Trophoblast cell (in vitro differentiated cells and primary cell): ENCODE measurements at regions not wholly inside any gene's neighbourhood (a gene's known extent, or its start where the extent isn't known, plus 50 kb on each side); places are given as distances from the start of the nearest gene placed in this dataset.

Experiments used
- DNase-seq, 2 donors: peaks; one replicate each; pipeline ENCODE4 v3.0.0-alpha.2; 2016
- H2AFZ ChIP-seq: 2 replicates; pipeline ENCODE4 v1.6.1; 2013; ENCODE audit warnings: low read length, moderate library complexity, mild to moderate bottlenecking; ENCODE audit not compliant: insufficient read depth, poor library complexity
- H2AK5ac ChIP-seq: 2 replicates; pipeline ENCODE4 v1.6.1; 2013; ENCODE audit warnings: mild to moderate bottlenecking, low read length
- H2BK120ac ChIP-seq: 2 replicates; pipeline ENCODE4 v1.6.1; 2013; ENCODE audit warnings: low read length, mild to moderate bottlenecking, moderate library complexity; ENCODE audit not compliant: insufficient read depth, poor library complexity
- H2BK12ac ChIP-seq: 2 replicates; pipeline ENCODE4 v1.6.1; 2013; ENCODE audit warnings: mild to moderate bottlenecking, low read length, moderate library complexity
- H2BK5ac ChIP-seq: 2 replicates; pipeline ENCODE4 v1.6.1; 2013; ENCODE audit warnings: low read length, low read depth, moderate library complexity, mild to moderate bottlenecking; ENCODE audit not compliant: poor library complexity
- H3K14ac ChIP-seq: 2 replicates; pipeline ENCODE4 v1.6.1; 2013; ENCODE audit warnings: mild to moderate bottlenecking, low read length
- H3K18ac ChIP-seq: 2 replicates; pipeline ENCODE4 v1.6.1; 2013; ENCODE audit warnings: mild to moderate bottlenecking, low read length
- H3K23ac ChIP-seq: 2 replicates; pipeline ENCODE4 v1.6.1; 2013; ENCODE audit warnings: low read length
- H3K27ac ChIP-seq: 2 replicates; pipeline ENCODE4 v1.5.1; 2013; ENCODE audit warnings: low read depth, mild to moderate bottlenecking, inconsistent platforms, low read length, moderate library complexity
- H3K27me3 ChIP-seq: 2 replicates; pipeline ENCODE4 v1.6.1; 2013; ENCODE audit warnings: inconsistent platforms, mild to moderate bottlenecking, low read length, moderate library complexity; ENCODE audit not compliant: insufficient read depth
- H3K36me3 ChIP-seq, 2 experiments: 1 replicate in 1 of 2; 2 replicates in 1 of 2; pipeline ENCODE4 v1.6.1; 2013; ENCODE audit warnings: low read length in 2 of 2, mild to moderate bottlenecking in 2 of 2, moderate library complexity in 1 of 2; ENCODE audit not compliant: insufficient read depth in 2 of 2, control insufficient read depth in 1 of 2
- H3K4ac ChIP-seq: 2 replicates; pipeline ENCODE4 v1.6.1; 2013; ENCODE audit warnings: low read depth, mild to moderate bottlenecking, low read length, moderate library complexity
- H3K4me1 ChIP-seq, 2 experiments: 1 replicate in 1 of 2; 2 replicates in 1 of 2; pipeline ENCODE4 v1.6.1; 2013; ENCODE audit warnings: low read length in 2 of 2, mild to moderate bottlenecking in 2 of 2, moderate library complexity in 1 of 2; ENCODE audit not compliant: insufficient read depth in 2 of 2, control insufficient read depth in 1 of 2
- H3K4me2 ChIP-seq: 2 replicates; pipeline ENCODE4 v1.6.1; 2013; ENCODE audit warnings: inconsistent platforms, mild to moderate bottlenecking, low read length, moderate library complexity
- H3K4me3 ChIP-seq: 2 replicates; pipeline ENCODE4 v1.5.1; 2013; ENCODE audit warnings: mild to moderate bottlenecking, low read depth, low read length, inconsistent platforms
- H3K79me1 ChIP-seq: one replicate; pipeline ENCODE4 v1.6.1; 2013; ENCODE audit warnings: low read length
- H3K79me2 ChIP-seq: 2 replicates; pipeline ENCODE4 v1.6.1; 2013; ENCODE audit warnings: low read length, mild to moderate bottlenecking; ENCODE audit not compliant: control insufficient read depth, insufficient read depth, poor library complexity
- H3K9ac ChIP-seq: 2 replicates; pipeline ENCODE4 v1.6.1; 2013; ENCODE audit warnings: mild to moderate bottlenecking, low read length
- H3K9me3 ChIP-seq: 2 replicates; pipeline ENCODE4 v1.6.1; 2013; ENCODE audit warnings: low read depth, mild to moderate bottlenecking, control low read depth, inconsistent platforms, low read length; ENCODE audit not compliant: insufficient read depth
- H4K12ac ChIP-seq: 2 replicates; pipeline ENCODE4 v1.6.1; 2013; ENCODE audit warnings: low read depth, mild to moderate bottlenecking, low read length, moderate library complexity
- H4K8ac ChIP-seq: 2 replicates; pipeline ENCODE4 v1.6.1; 2013; ENCODE audit warnings: low read depth, mild to moderate bottlenecking, low read length, moderate library complexity
- H4K91ac ChIP-seq: one replicate; pipeline ENCODE4 v1.6.1; 2013; ENCODE audit warnings: low read depth, mild to moderate bottlenecking, low read length, moderate library complexity
- WGBS: extraction: QIAGEN DNeasy Blood & Tissue Kit; methylation state at CpG from one replicate; pipeline ENCODE4 v1.1.7; 2013; ENCODE audit warnings: missing lambda C conversion rate; ENCODE audit not compliant: insufficient read length, insufficient coverage; ENCODE audit errors: extremely low coverage; 5-methylcytosine and 5-hydroxymethylcytosine counted together

DNA sequence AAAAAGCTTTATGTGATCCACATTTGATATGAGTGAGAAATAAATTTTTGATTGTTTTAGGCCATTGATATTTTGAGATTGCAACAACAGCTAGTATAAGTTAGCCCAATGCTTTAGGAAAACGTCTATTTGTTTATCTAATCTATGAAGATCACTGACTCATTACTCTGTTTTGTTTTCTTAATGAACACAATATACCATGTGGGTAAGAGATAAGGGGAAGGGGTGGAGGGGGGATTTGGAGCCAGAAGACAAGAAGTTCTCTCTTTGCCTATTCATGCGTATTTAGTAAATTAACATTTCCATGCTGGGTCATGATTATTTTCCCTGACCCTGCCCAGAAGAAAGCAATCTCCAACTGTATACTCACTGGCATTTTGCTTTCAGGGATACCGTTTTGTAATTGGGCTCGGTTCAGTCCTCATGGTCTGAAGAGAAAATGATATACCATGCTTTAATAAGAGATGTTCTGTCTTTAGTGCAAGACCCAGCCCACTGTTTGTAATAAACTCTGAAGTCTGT is 359.5 kb upstream of the NPSR1 start:
- Histone ChIP-seq H3K4me1 (no peaks in the 10 kb centered on the region), H2AFZ (no peak overlapping the region), H3K4ac (no peak overlapping the region), H4K8ac (no peak overlapping the region), H3K36me3 (no peaks in the 10 kb centered on the region), H3K18ac (no peak overlapping the region), H3K9ac (no peak overlapping the region), H3K27me3 (no peaks in the 10 kb centered on the region), H4K91ac (no peak overlapping the region), H3K79me1 (no peaks in the 10 kb centered on the region), H3K27ac (no peak overlapping the region), H2BK5ac (no peak overlapping the region), H3K9me3 (no peaks in the 10 kb centered on the region), H3K23ac (no peak overlapping the region), H3K4me3 (no peak overlapping the region), H3K14ac (no peak overlapping the region), H3K4me2 (no peak overlapping the region), H2AK5ac (no peak overlapping the region), H3K79me2 (no peaks in the 10 kb centered on the region), H4K12ac (no peak overlapping the region), H2BK12ac (no peak overlapping the region), H2BK120ac (no peak overlapping the region)
- peak; percentile 7 to 34 for DNase-seq
- whole genome bisulfite sequencing, result no CpG with 5 or more reads among the region's 4 CpGs

DNA sequence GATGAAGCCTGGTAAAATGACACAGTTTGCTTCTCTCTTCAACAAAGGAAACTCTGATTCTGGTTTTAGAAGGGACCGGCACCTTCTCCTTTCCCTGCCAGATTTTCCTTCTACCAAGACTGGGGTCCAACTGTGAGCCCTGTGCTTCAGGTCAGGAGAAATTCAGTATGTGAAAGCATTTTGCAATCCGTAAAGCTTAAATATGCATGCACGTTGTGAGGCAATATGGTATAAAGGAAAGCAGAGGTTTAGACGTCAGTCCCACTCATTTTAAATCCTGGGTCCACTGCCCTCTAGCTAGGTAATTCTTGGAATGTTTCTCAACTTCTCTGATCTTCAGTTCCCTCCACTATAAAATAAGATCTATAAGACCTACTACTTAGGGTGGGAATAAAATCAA is 359.0 kb upstream of the NPSR1 start:
- Histone ChIP-seq H2BK120ac (no peak overlapping the region), H3K4me2 (no peak overlapping the region), H2BK12ac (no peak overlapping the region), H3K27ac (no peak overlapping the region), H3K4ac (no peak overlapping the region), H3K36me3 (no peaks in the 10 kb centered on the region), H3K14ac (no peak overlapping the region), H2AK5ac (no peak overlapping the region), H4K12ac (no peak overlapping the region), H2AFZ (no peak overlapping the region), H3K79me2 (no peaks in the 10 kb centered on the region), H3K18ac (no peak overlapping the region), H2BK5ac (no peak overlapping the region), H3K27me3 (no peaks in the 10 kb centered on the region), H3K9ac (no peak overlapping the region), H4K91ac (no peak overlapping the region), H3K23ac (no peak overlapping the region), H3K79me1 (no peaks in the 10 kb centered on the region), H3K4me3 (no peak overlapping the region), H3K9me3 (no peaks in the 10 kb centered on the region), H3K4me1 (no peaks in the 10 kb centered on the region), H4K8ac (no peak overlapping the region)
- no CpG with 5 or more reads among the region's 4 CpGs for WGBS
- DNase-seq, result peak; percentile 16 to 56

- Histone ChIP-seq H3K27me3 (no peaks in the 10 kb centered on the region), H3K23ac (no peak overlapping the region)
- no peak for DNase-seq
These were observed 350.5 kb upstream of the NPSR1 start for GRCh38 chr7:34307540-34307939.

GRCh38 chr7:34308595-34308994 is 349.4 kb upstream of the NPSR1 start:
- H2AK5ac ChIP-seq, result no peak overlapping the region
- no peaks in the 10 kb centered on the region for H3K9me3 ChIP-seq
- H2BK12ac ChIP-seq, result no peak overlapping the region
- no peak overlapping the region for H4K91ac ChIP-seq
- no peak overlapping the region for H2BK120ac ChIP-seq
- no CpG with 5 or more reads among the region's 8 CpGs for WGBS
- H3K4ac ChIP-seq, result no peak overlapping the region
- no peak overlapping the region for H3K4me2 ChIP-seq
- H4K12ac ChIP-seq, result no peak overlapping the region
- H3K23ac ChIP-seq, result no peak overlapping the region
- no peak overlapping the region for H3K9ac ChIP-seq
- H2AFZ ChIP-seq, result no peak overlapping the region
- H3K27ac ChIP-seq, result no peak overlapping the region
- H3K14ac ChIP-seq, result no peak overlapping the region
- no peak overlapping the region for H3K4me3 ChIP-seq
- H3K79me2 ChIP-seq, result no peaks in the 10 kb centered on the region
- H3K27me3 ChIP-seq, result no peaks in the 10 kb centered on the region
- H3K79me1 ChIP-seq, result no peaks in the 10 kb centered on the region
- no peak overlapping the region for H2BK5ac ChIP-seq
- no peaks in the 10 kb centered on the region for H3K36me3 ChIP-seq
- no peaks in the 10 kb centered on the region for H3K4me1 ChIP-seq
- H4K8ac ChIP-seq, result no peak overlapping the region
- no peak for DNase-seq
- H3K18ac ChIP-seq, result no peak overlapping the region

More at GRCh38 chr7:34307540-34307939, 350.5 kb upstream of the NPSR1 start:
- Histone ChIP-seq H3K18ac (no peak overlapping the region), H3K9ac (no peak overlapping the region), H3K79me1 (no peaks in the 10 kb centered on the region), H3K14ac (no peak overlapping the region), H3K4me3 (no peak overlapping the region), H3K4me1 (no peaks in the 10 kb centered on the region), H3K4me2 (no peak overlapping the region), H4K91ac (no peak overlapping the region), H3K36me3 (no peaks in the 10 kb centered on the region), H3K4ac (no peak overlapping the region), H4K12ac (no peak overlapping the region), H2AFZ (no peak overlapping the region), H2AK5ac (no peak overlapping the region), H2BK5ac (no peak overlapping the region), H4K8ac (no peak overlapping the region), H3K79me2 (no peaks in the 10 kb centered on the region), H2BK12ac (no peak overlapping the region), H3K9me3 (no peaks in the 10 kb centered on the region), H2BK120ac (no peak overlapping the region), H3K27ac (no peak overlapping the region)
- WGBS, result no CpG with 5 or more reads among the region's 1 CpG
